ENCODE measurements at regions not wholly inside any gene's neighbourhood (a gene's known extent, or its start where the extent isn't known, plus 50 kb on each side); places are given as distances from the start of the nearest gene placed in this dataset.

- DNase-seq (ENCODE audit: low spot score): no peak
Observed at GRCh38 chr5:133769842-133770241, 157.5 kb upstream of the FSTL4 start.

GRCh38 chr5:133763744-133764143 lies 151.4 kb upstream of the FSTL4 start:
- DNase-seq (ENCODE audit: low spot score): peak; percentile 20

GRCh38 chr5:133761632-133762031 lies 149.3 kb upstream of the FSTL4 start:
- no peak for DNase-seq (ENCODE audit: low spot score)

- DNase-seq (ENCODE audit: low spot score): no peak
Observed at GRCh38 chr5:133760532-133760931, 148.2 kb upstream of the FSTL4 start.

GRCh38 chr5:133758641-133759040 lies 146.3 kb upstream of the FSTL4 start:
- no peak for DNase-seq (ENCODE audit: low spot score)

GRCh38 chr5:133757396-133757945 lies 145.1 kb upstream of the FSTL4 start:
- no peak for DNase-seq (ENCODE audit: low spot score)

GRCh38 chr5:133756756-133757155 lies 144.4 kb upstream of the FSTL4 start:
- no peak for DNase-seq (ENCODE audit: low spot score)

GRCh38 chr5:133756036-133756435 lies 143.7 kb upstream of the FSTL4 start:
- DNase-seq (ENCODE audit: low spot score): no peak

GRCh38 chr5:133754575-133755169 lies 142.3 kb upstream of the FSTL4 start:
- DNase-seq (ENCODE audit: low spot score): peak; percentile 24

- no peak for DNase-seq (ENCODE audit: low spot score)
Observed at GRCh38 chr5:133753856-133754255, 141.5 kb upstream of the FSTL4 start.

- DNase-seq (ENCODE audit: low spot score): no peak
Observed at GRCh38 chr5:133751846-133752245, 139.5 kb upstream of the FSTL4 start.

- no peak for DNase-seq (ENCODE audit: low spot score)
Observed at GRCh38 chr5:133751421-133751820, 139.1 kb upstream of the FSTL4 start.

GRCh38 chr5:133750856-133751255 lies 138.5 kb upstream of the FSTL4 start:
- DNase-seq (ENCODE audit: low spot score): no peak

GRCh38 chr5:133750356-133750755 lies 138.0 kb upstream of the FSTL4 start:
- no peak for DNase-seq (ENCODE audit: low spot score)

GRCh38 chr5:133749331-133749985 lies 137.1 kb upstream of the FSTL4 start:
- no peak for DNase-seq (ENCODE audit: low spot score)

- no peak for DNase-seq (ENCODE audit: low spot score)
Observed at GRCh38 chr5:133746834-133747233, 134.5 kb upstream of the FSTL4 start.

GRCh38 chr5:133744960-133745308 lies 132.6 kb upstream of the FSTL4 start:
- no peak for DNase-seq (ENCODE audit: low spot score)

- no peak for DNase-seq (ENCODE audit: low spot score)
Observed at GRCh38 chr5:133744051-133744959, 132.0 kb upstream of the FSTL4 start.

GRCh38 chr5:133742431-133742988 lies 130.2 kb upstream of the FSTL4 start:
- DNase-seq (ENCODE audit: low spot score): no peak

GRCh38 chr5:133741818-133742355 lies 129.5 kb upstream of the FSTL4 start:
- no peak for DNase-seq (ENCODE audit: low spot score)

- DNase-seq (ENCODE audit: low spot score): no peak
Observed at GRCh38 chr5:133741396-133741795, 129.1 kb upstream of the FSTL4 start.

GRCh38 chr5:133739181-133739780 lies 126.9 kb upstream of the FSTL4 start:
- DNase-seq (ENCODE audit: low spot score): no peak

Measured in pons (tissue), 1 donor.